ENCODE measurements at regions not wholly inside any gene's neighbourhood (a gene's known extent, or its start where the extent isn't known, plus 50 kb on each side); places are given as distances from the start of the nearest gene placed in this dataset.

- TF ChIP-seq EZH2 (IDR thresholded peaks at IDR 0.05; ENCODE audit: borderline replicate concordance, low read depth, low read length, severe bottlenecking) (no peak), CTCF (IDR thresholded peaks at IDR 0.05; ENCODE audit: extremely low read depth in 1 of 2, insufficient read depth in 1 of 2, low read depth in 1 of 2, low read length in 2 of 2) (no peak)
Measured at GRCh38 chr16:13305019-13305755, 403.8 kb downstream of the SHISA9 start.

Data from endothelial cell of umbilical vein (primary cell).